ENCODE measurements at regions not wholly inside any gene's neighbourhood (a gene's known extent, or its start where the extent isn't known, plus 50 kb on each side); places are given as distances from the start of the nearest gene placed in this dataset.

- no peaks in the 10 kb centered on the region for H4K20me1 ChIP-seq (ENCODE audit: control insufficient read depth, extremely low read depth, insufficient read depth, low read length)
- no peak overlapping the region for H3K4me3 ChIP-seq (ENCODE audit: control insufficient read depth in 2 of 3, extremely low read depth in 1 of 3, insufficient read depth in 2 of 3, low read depth in 1 of 3, low read length in 3 of 3)
- H3K79me2 ChIP-seq (ENCODE audit: control insufficient read depth, insufficient read depth, low read length) = no peaks in the 10 kb centered on the region
- H3K4me1 ChIP-seq (ENCODE audit: control insufficient read depth, extremely low read depth, insufficient read depth, low read length) = peaks cover 15% of the 10 kb centered on the region
- H3K4me2 ChIP-seq (ENCODE audit: control insufficient read depth, extremely low read depth, insufficient read depth, low read depth, low read length) = no peak overlapping the region
- no peaks in the 10 kb centered on the region for H3K36me3 ChIP-seq (ENCODE audit: control insufficient read depth in 2 of 2, extremely low read depth in 1 of 2, insufficient read depth in 2 of 2, low read length in 2 of 2)
- no peaks in the 10 kb centered on the region for H3K9me1 ChIP-seq (ENCODE audit: control insufficient read depth, extremely low read depth, insufficient read depth, low read length)
- no peaks in the 10 kb centered on the region for H3K9me3 ChIP-seq (ENCODE audit: control insufficient read depth, low read depth, low read length)
- no peak overlapping the region for H3K27ac ChIP-seq (ENCODE audit: control insufficient read depth, insufficient read depth, low read length)
- FAIRE-seq (no peak), DNase-seq (ENCODE audit: low read depth, low spot score) (no peak)
- H2AFZ ChIP-seq (ENCODE audit: control insufficient read depth, low read length) = peak overlapping the region; percentile 62
- H3K27me3 ChIP-seq (ENCODE audit: control insufficient read depth, extremely low read depth, insufficient read depth, low read length) = no peaks in the 10 kb centered on the region
- no peak overlapping the region for H3K9ac ChIP-seq (ENCODE audit: control insufficient read depth, extremely low read depth, insufficient read depth, low read length)
- no peak for TF ChIP-seq CTCF (optimal IDR thresholded peaks at IDR 0.05 in 1 of 3, IDR thresholded peaks at IDR 0.05 in 1 of 3, conservative IDR thresholded peaks at IDR 0.05 in 1 of 3; ENCODE audit: extremely low read depth in 1 of 3, insufficient read depth in 2 of 3, low read length in 3 of 3)
- no peak for TF ChIP-seq EZH2 (IDR thresholded peaks at IDR 0.05; ENCODE audit: low read length)
- dilution Hi-C loops (cut with MboI; ENCODE audit: extremely low pct_ligation_motif_present, low sequenced_read_pairs) = no loop called here
Measured at GRCh38 chr12:84741692-84742091, 170.9 kb downstream of the SLC6A15 start.

GRCh38 chr12:84741031-84741430, 171.6 kb downstream of the SLC6A15 start:
- H3K27me3 ChIP-seq (ENCODE audit: control insufficient read depth, extremely low read depth, insufficient read depth, low read length) = no peaks in the 10 kb centered on the region
- H3K9me3 ChIP-seq (ENCODE audit: control insufficient read depth, low read depth, low read length) = no peaks in the 10 kb centered on the region
- H3K9me1 ChIP-seq (ENCODE audit: control insufficient read depth, extremely low read depth, insufficient read depth, low read length) = no peaks in the 10 kb centered on the region
- TF ChIP-seq EZH2 (IDR thresholded peaks at IDR 0.05; ENCODE audit: low read length) = no peak
- TF ChIP-seq CTCF (optimal IDR thresholded peaks at IDR 0.05 in 1 of 3, IDR thresholded peaks at IDR 0.05 in 1 of 3, conservative IDR thresholded peaks at IDR 0.05 in 1 of 3; ENCODE audit: extremely low read depth in 1 of 3, insufficient read depth in 2 of 3, low read length in 3 of 3) = no peak
- H3K9ac ChIP-seq (ENCODE audit: control insufficient read depth, extremely low read depth, insufficient read depth, low read length) = no peak overlapping the region
- H4K20me1 ChIP-seq (ENCODE audit: control insufficient read depth, extremely low read depth, insufficient read depth, low read length) = no peaks in the 10 kb centered on the region
- no peaks in the 10 kb centered on the region for H3K79me2 ChIP-seq (ENCODE audit: control insufficient read depth, insufficient read depth, low read length)
- H3K27ac ChIP-seq (ENCODE audit: control insufficient read depth, insufficient read depth, low read length) = no peak overlapping the region
- no peak for DNase-seq (ENCODE audit: low read depth, low spot score)
- no peak overlapping the region for H3K4me2 ChIP-seq (ENCODE audit: control insufficient read depth, extremely low read depth, insufficient read depth, low read depth, low read length)
- H3K36me3 ChIP-seq (ENCODE audit: control insufficient read depth in 2 of 2, extremely low read depth in 1 of 2, insufficient read depth in 2 of 2, low read length in 2 of 2) = no peaks in the 10 kb centered on the region
- FAIRE-seq = no peak
- peak overlapping the region; percentile 28 for H2AFZ ChIP-seq (ENCODE audit: control insufficient read depth, low read length)
- dilution Hi-C loops (cut with MboI; ENCODE audit: extremely low pct_ligation_motif_present, low sequenced_read_pairs) = no loop called here
- no peak overlapping the region for H3K4me3 ChIP-seq (ENCODE audit: control insufficient read depth in 2 of 3, extremely low read depth in 1 of 3, insufficient read depth in 2 of 3, low read depth in 1 of 3, low read length in 3 of 3)
- H3K4me1 ChIP-seq (ENCODE audit: control insufficient read depth, extremely low read depth, insufficient read depth, low read length) = peaks cover 15% of the 10 kb centered on the region

All from keratinocyte (primary cell).